Panc1 (cell line): ENCODE measurements at regions not wholly inside any gene's neighbourhood (a gene's known extent, or its start where the extent isn't known, plus 50 kb on each side); places are given as distances from the start of the nearest gene placed in this dataset.

Experiments
- CTCF ChIP-seq: fragments of 450-650 bp; IDR thresholded peaks from 2 replicates; pipeline ENCODE4 v1.5.1; 2017; ENCODE audit warnings: mild to moderate bottlenecking
- POLR2AphosphoS5 ChIP-seq: IDR thresholded peaks from 2 replicates; pipeline ENCODE4 v1.6.1; 2012; ENCODE audit warnings: mild to moderate bottlenecking, low read depth, low read length, moderate library complexity
- REST ChIP-seq, 2 experiments: IDR thresholded peaks; 2 replicates each; pipeline ENCODE4 v1.6.1; 2011 to 2012; ENCODE audit warnings: low read depth in 2 of 2, control low read depth in 1 of 2, low read length in 1 of 2, mild to moderate bottlenecking in 1 of 2, moderate library complexity in 1 of 2; ENCODE audit not compliant: insufficient read depth in 1 of 2
- SIN3A ChIP-seq: IDR thresholded peaks from 2 replicates; pipeline ENCODE4 v1.6.1; 2012; ENCODE audit warnings: low read depth, mild to moderate bottlenecking, low read length, moderate library complexity, borderline replicate concordance; ENCODE audit not compliant: insufficient read depth
- TCF7L2 ChIP-seq: IDR thresholded peaks from 2 replicates; pipeline ENCODE4 v1.6.1; 2011; ENCODE audit warnings: mild to moderate bottlenecking, low read depth, low read length, inconsistent platforms

- no peak for TF ChIP-seq REST (IDR thresholded peaks at IDR 0.05; ENCODE audit: insufficient read depth in 1 of 2, low read depth in 2 of 2, low read length in 1 of 2)
- TF ChIP-seq CTCF: no peak
- TF ChIP-seq POLR2AphosphoS5: no peak
- TF ChIP-seq SIN3A: no peak
- no peak for TF ChIP-seq TCF7L2
Measured at GRCh38 chr6:105808571-105808970, 277.6 kb upstream of the PRDM1 start.
